GM18951 (cell line): ENCODE measurements at regions not wholly inside any gene's neighbourhood (a gene's known extent, or its start where the extent isn't known, plus 50 kb on each side); places are given as distances from the start of the nearest gene placed in this dataset.

Source experiments
- POLR2A ChIP-seq: IDR thresholded peaks from 4 replicates; pipeline ENCODE4 v1.6.1; 2011; ENCODE audit warnings: mild to moderate bottlenecking; ENCODE audit not compliant: insufficient read length, insufficient read depth; ENCODE audit errors: extremely low read depth
- in situ Hi-C: fragments of 300-500 bp; cut with MboI; formaldehyde crosslinking; loops from one replicate; pipeline ENCODE4 v1.12.0; 2022; ENCODE audit warnings: low sequenced_read_pairs, mixed read lengths, inconsistent platforms; ENCODE audit not compliant: unreplicated experiment

DNA sequence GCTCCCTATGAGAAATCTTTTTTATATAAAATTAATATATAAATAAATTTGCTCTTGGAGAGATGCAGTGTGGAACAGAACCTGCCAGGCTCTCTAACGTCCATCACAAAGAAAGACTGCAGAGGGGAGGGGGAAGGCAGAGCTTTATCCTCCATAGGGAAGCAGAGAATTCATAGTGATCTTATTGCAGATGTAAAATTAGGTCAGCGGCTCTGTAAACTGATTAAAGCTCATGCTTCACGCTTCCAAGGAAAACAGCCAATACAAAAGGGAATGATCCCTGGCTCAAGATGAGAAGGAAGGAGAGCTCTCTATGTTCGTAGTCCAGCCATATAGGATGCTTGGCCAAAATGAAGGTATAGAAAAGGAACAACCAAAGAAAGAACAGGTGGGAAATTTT lies 532.3 kb upstream of the PSMD7 start:
- no peak for TF ChIP-seq POLR2A
- in situ Hi-C loops: no loop called here

DNA sequence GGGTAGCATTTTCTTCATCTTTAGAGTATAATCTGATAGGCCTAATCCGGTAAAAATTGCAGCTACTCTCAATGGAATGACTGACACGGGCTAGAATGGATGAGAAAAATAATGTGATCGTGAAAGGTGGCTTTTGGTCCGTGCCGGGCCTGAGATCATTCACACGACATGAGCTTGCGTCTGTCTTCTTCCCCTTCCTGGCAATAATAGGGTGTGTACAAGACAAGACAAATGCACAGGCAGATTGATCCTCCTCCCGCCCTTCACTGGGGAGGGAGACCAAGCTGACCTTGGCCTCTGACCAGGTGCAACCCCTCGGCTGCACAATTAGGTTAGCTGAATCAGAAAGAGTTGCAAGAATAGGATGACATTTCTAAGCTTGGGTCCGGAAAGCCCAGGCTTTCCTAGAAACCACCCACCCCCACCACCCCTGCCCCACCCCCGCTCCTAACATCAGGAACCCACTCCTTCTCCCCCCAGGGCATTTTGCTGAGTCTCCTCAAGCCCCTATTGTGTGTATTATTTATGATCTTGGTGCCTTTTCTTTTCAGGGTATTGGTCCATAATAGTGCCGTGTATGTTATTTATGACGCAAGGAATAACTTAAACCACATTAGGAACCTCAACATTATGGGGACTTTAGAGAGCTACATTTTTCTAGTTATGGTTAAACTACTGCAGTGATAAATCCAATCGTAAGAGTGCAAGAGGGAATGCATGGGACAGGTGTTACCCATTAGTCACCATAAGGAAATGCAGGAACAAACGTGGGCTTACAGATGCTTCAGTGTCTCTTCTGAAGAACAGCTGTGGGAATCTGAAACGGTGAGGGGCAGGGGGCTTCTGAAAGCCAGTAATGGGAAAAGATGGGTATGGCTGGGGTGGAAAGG lies 540.1 kb upstream of the PSMD7 start:
- in situ Hi-C loops: no loop called here
- no peak for TF ChIP-seq POLR2A

DNA sequence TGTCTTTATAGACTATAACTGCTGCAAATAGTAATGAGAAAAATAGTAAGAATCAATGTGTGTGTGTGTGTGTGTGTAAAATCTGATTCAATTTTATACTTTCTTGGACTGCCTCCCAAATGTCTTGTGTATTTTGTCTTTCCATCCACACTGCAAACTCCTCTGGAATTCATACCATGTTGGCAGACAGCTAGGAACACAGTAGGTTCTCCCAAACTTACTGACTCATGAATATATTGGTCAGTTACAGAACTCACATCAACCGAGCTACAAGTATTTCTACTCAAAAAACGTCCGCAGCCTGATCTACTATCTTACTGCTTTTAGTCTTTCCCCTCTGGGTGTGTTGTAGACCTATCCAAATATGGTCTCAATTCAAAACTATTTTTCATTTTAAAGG lies 542.7 kb upstream of the PSMD7 start:
- in situ Hi-C loops: no loop called here
- no peak for TF ChIP-seq POLR2A

DNA sequence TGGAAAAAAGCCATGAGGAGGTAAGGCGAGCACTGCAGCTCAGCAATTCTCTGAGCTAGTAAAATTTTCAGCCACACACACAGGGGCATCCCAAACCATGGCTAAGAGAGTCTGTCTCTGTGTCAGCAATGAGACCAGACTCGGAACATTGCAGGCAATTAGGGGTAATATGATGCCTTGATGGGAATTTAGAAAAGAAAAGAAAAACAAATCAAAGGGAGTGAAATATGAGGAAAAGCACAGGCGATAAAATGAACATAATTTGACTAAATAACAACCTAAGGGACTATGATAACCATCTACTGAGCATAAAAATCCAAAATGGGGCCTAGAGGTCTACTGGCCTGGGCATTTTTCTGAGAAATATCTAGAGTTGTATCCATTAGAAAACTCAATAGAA lies 546.0 kb upstream of the PSMD7 start:
- no peak for TF ChIP-seq POLR2A
- in situ Hi-C loops: no loop called here

DNA sequence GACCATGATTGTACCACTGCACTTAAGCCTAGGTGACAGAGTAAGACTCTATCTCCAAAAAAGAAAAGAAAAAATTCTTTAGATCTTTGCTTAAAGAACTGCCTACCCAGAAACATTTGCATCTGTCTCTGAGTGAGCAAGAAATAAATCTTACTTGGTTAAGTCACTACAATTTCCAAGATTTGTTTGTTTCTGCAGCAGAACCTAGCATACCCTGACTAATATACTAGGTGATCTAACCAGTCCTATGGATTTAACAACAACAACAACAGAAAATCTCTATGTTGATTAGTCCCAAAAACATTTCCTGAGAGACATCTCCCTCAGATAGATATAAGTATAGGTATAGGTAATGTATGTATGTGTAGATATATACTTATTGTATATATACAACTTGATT lies 549.3 kb upstream of the PSMD7 start:
- TF ChIP-seq POLR2A: no peak
- in situ Hi-C loops: no loop called here

DNA sequence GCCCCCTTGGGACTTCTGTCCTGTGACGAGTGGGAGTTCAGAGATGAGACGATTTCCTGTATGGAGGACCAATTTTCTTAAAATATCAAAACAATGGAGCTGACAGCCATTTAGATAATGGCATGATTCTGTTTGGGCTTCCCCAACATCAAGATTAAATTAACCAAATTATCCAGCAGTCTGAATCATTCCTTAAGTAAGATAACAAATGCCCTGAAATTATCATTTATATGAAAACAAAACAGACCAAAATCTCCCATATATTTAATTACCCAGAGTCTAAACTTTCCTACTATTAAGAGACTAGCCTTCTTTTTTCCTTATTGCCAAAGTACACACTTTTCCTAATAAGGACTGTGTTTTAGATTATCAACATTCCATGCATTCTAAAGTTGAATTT lies 550.1 kb upstream of the PSMD7 start:
- no peak for TF ChIP-seq POLR2A
- in situ Hi-C loops: no loop called here

DNA sequence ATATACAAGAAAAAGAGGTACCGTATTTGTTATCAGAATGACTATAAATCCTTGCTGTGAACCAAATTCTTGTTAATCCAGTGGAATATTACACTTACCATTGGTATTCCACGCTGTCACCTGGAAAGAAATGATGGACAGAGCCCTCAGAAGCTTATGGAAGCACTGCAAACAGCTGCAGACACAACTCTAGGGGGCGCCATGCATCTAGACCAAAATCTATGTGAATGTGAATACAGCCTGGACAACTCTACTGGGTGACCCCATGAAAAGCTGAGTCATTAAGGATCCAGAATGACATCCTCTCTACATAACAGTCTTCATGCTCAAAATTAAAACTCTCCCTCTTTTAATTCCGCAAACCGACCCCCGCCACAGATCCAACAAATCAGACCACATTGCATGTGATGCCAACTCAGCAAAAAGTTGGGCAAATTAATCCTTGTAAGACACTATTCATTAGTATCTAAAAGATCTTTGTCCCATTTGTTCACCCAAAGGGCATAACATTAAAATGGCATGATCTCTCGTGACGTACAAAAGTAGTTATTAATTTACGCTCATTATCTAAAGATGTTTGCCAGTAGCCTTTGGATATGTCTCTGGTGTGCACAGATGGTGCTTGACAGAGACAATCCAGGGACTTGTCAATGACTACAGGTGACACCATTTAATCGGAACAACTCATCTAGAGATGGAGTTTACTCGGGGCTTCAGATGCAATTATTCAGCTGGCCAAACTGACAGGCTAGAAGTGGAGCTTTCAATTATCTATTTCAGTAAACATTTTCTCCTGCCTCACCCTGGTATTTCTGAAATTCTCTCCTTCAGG lies 552.7 kb upstream of the PSMD7 start:
- no peak for TF ChIP-seq POLR2A
- in situ Hi-C loops: no loop called here

DNA sequence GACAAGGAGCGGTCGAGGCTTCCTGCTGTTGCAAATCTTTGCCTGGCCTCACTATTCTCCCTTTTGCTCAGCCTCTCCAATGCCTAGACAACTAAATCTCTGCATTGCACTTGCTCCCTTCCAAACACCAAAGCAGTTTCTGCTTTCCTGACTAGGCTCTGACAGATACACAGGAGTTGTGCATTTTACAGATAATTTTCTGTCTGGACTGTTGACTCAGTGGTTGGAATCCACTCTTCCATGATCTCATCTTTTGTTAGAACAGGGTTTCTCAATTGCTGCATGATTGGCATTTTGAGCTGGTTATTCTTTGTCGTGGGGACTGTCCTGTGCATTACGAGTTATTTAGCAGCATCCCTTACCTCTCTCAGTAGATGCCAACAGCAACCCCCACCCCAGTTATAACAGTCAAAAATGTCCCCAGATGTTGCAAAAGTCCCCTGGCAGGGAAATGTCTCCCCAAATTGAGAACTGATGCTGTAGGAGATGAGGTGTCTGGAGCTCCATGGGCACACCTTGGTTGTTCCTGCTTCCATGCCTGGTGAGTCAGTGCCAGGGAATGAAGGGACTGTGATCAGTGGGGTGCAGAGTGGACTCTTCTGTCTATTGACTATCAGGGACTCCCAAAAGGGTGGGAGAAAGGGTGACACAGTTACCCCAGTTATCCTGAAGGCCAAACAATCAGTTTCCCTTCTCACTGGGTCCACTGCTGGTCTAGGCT lies 557.4 kb upstream of the PSMD7 start:
- TF ChIP-seq POLR2A: no peak
- in situ Hi-C loops: no loop called here

DNA sequence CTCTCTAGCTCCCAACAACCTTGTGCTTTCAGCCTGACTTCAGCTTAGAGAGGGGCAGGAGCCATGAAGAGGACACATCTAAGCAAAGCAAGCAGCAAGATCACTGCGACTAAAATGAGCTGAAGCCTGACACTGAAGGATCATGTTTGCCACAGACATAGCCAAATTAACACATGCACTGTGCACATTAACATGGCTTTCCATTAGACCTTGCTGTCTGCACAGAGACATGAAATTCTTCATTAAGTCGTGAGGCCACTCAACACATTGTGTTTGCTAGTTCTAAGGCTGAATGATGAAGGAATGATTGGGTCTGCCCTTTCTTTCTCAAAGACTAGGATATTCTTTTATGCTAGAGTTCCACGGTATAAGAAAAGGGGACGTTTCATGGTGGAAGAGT lies 558.3 kb upstream of the PSMD7 start:
- in situ Hi-C loops: no loop called here

DNA sequence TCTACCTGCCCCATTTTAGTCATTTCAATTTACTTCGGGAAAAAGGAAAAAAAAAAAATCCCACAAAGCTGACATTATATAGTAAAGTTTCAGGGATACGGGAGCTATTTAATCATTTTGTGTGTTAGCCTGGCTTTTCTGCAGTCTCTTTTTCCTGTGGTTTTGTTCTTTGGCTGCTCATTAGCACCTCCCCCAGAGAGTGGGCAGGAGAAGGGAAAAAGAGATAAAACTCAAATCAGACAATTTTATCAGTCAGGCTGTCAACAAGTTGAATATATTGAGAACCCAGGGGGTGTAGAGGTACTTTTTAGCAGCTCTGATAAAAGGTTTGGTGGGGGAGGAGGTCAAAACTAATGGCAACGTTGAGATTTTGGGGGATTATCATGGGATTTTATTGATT lies 559.0 kb upstream of the PSMD7 start:
- TF ChIP-seq POLR2A: no peak
- in situ Hi-C loops: no loop called here

More for the DNA sequence above, 558.3 kb upstream of the PSMD7 start:
- no peak for TF ChIP-seq POLR2A

DNA sequence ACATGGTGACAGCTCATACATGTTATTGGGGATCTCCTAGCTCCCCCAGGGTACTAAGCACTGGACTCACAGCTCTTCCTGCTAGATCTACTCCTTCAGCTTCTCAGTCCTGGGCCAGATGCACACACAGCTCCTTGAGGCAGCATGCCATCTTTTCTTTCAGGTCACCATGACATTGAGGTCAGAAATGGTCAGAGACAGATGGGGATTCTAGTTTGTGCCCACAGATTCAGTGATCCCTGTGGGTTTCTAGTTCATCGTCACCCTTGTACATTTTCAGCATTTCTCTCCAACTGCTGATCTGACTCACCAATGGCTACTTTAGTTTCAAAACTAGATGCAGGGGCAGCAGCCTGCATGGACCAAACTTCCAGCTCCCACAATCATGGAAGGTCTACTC lies 560.7 kb upstream of the PSMD7 start:
- TF ChIP-seq POLR2A: no peak
- in situ Hi-C loops: no loop called here

DNA sequence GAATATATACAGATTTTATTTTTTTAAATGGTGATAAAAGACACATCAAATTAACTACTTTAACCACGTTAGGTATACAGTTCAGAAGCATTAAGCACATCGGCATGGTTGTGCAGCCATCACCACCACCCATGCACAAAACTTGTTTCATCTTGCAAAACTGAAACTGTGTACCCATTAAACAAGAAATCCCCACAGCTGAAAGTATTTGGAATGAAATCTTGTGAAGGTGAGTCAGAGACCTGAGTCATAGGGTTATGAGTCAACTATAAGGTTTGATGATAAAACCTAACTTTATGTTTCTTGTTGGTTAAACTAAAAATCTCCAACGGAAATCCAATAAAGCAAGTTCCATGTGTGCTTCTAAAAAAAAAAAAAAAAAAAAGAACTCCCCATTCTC lies 561.6 kb upstream of the PSMD7 start:
- in situ Hi-C loops: no loop called here
- TF ChIP-seq POLR2A: no peak

DNA sequence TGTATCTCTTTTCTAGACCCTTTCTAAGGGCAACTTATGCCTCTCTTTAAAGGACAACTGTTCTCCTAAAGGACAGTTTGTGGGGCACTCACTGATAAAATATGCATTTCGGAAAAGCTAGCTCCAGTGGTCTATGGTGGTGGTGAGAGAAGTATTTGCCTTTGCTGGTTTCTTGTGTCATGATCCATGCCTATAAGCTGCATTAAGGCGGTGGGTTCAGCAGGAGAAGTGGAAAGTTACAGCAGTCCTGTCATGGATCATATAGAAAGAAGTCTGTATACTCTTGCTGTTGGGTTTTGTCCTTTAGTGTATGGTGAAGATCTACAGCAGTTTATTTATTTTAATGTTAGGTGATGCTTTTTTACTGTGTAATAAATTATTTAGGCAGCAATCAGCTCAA lies 563.9 kb upstream of the PSMD7 start:
- no peak for TF ChIP-seq POLR2A
- in situ Hi-C loops: no loop called here
